HCT116 (cell line): ENCODE measurements at regions not wholly inside any gene's neighbourhood (a gene's known extent, or its start where the extent isn't known, plus 50 kb on each side); places are given as distances from the start of the nearest gene placed in this dataset.

ENCODE experiments used
- CBX3 ChIP-seq: IDR thresholded peaks from 2 replicates; pipeline ENCODE4 v1.6.1; 2012; ENCODE audit warnings: low read depth
- EZH2 ChIP-seq: fragments of 200-600 bp; sonication (generic); IDR thresholded peaks from 2 replicates; pipeline ENCODE4 v1.6.1; 2017; ENCODE audit warnings: antibody characterized with exemption, mixed run types
- EZH2phosphoT487 ChIP-seq: fragments of 200-600 bp; IDR thresholded peaks from 2 replicates; pipeline ENCODE4 v1.6.1; 2018; ENCODE audit warnings: antibody characterized with exemption, borderline replicate concordance
- FOSL1 ChIP-seq: IDR thresholded peaks from 2 replicates; pipeline ENCODE4 v1.6.1; 2012; ENCODE audit warnings: low read depth
- POLR2A ChIP-seq: IDR thresholded peaks from 2 replicates; pipeline ENCODE4 v1.7.0; 2011; ENCODE audit warnings: borderline replicate concordance; ENCODE audit not compliant: insufficient read depth, insufficient read length; ENCODE audit errors: extremely low read depth
- POLR2AphosphoS5 ChIP-seq: IDR thresholded peaks from 2 replicates; pipeline ENCODE4 v1.6.1; 2011; ENCODE audit warnings: mild to moderate bottlenecking, low read depth, low read length, moderate library complexity
- RAD21 ChIP-seq: IDR thresholded peaks from 2 replicates; pipeline ENCODE4 v1.6.1; 2012; ENCODE audit warnings: low read depth, mild to moderate bottlenecking
- SIN3A ChIP-seq: IDR thresholded peaks from 2 replicates; pipeline ENCODE4 v1.6.1; 2012; ENCODE audit warnings: low read depth
- TF ChIP-seq, protein P1 (sequence below), 3 experiments: fragments of 200-600 bp in 1 of 3; sonication (generic) in 1 of 3; IDR thresholded peaks in 2 of 3; conservative IDR thresholded peaks in 1 of 3; 2 replicates each; pipeline ENCODE4 v1.5.1; 2012 to 2017; ENCODE audit warnings: low read depth in 2 of 3, low read length in 2 of 3, antibody characterized with exemption in 1 of 3, borderline replicate concordance in 1 of 3, control low read depth in 1 of 3, mild to moderate bottlenecking in 1 of 3, mixed read lengths in 1 of 3, mixed run types in 1 of 3, moderate library complexity in 1 of 3; ENCODE audit not compliant: insufficient read depth in 1 of 3
- TF ChIP-seq, protein P2 (sequence below): IDR thresholded peaks from 2 replicates; pipeline ENCODE4 v1.6.1; 2012

DNA sequence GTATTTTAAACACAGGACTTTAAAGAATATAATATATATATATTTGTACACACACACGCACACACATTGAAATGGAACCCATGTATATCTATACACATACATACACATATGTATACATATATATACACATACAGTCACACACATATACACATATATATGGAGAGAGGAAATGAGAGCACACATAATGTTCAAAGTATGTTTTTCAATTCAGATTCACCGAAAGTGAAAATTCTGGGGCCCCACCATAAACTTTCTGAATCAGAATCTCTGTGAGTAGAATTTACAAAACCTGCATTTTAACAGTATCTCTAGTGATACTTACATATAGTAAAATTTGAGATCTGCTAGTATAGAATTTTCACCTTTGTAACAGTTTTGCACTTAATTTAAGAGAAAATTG, 60.4 kb upstream of the OBI1 start:
- TF ChIP-seq, protein P1, sequence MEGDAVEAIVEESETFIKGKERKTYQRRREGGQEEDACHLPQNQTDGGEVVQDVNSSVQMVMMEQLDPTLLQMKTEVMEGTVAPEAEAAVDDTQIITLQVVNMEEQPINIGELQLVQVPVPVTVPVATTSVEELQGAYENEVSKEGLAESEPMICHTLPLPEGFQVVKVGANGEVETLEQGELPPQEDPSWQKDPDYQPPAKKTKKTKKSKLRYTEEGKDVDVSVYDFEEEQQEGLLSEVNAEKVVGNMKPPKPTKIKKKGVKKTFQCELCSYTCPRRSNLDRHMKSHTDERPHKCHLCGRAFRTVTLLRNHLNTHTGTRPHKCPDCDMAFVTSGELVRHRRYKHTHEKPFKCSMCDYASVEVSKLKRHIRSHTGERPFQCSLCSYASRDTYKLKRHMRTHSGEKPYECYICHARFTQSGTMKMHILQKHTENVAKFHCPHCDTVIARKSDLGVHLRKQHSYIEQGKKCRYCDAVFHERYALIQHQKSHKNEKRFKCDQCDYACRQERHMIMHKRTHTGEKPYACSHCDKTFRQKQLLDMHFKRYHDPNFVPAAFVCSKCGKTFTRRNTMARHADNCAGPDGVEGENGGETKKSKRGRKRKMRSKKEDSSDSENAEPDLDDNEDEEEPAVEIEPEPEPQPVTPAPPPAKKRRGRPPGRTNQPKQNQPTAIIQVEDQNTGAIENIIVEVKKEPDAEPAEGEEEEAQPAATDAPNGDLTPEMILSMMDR (IDR thresholded peaks at IDR 0.05 in 2 of 3, conservative IDR thresholded peaks at IDR 0.05 in 1 of 3; ENCODE audit: borderline replicate concordance in 1 of 3, insufficient read depth in 1 of 3, low read depth in 2 of 3, low read length in 2 of 3) = no peak
- TF ChIP-seq POLR2A (no peak), CBX3 (no peak), EZH2phosphoT487 (no peak), POLR2AphosphoS5 (no peak), EZH2 (no peak), FOSL1 (no peak), SIN3A (no peak), RAD21 (no peak)
- TF ChIP-seq, protein P2, sequence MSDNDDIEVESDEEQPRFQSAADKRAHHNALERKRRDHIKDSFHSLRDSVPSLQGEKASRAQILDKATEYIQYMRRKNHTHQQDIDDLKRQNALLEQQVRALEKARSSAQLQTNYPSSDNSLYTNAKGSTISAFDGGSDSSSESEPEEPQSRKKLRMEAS = no peak
